Suprapubic skin (tissue), 3 donors: ENCODE measurements at regions not wholly inside any gene's neighbourhood (a gene's known extent, or its start where the extent isn't known, plus 50 kb on each side); places are given as distances from the start of the nearest gene placed in this dataset.

Experiments used
- CTCF ChIP-seq, 2 donors: fragments of 200-600 bp in 1 of 2; fragments of 450-650 bp in 1 of 2; sonication (generic) in 1 of 2; IDR thresholded peaks; one replicate each; pipeline ENCODE4 v1.5.1; 2016 to 2019; ENCODE audit warnings: antibody characterized with exemption in 2 of 2, mild to moderate bottlenecking in 1 of 2, moderate library complexity in 1 of 2
- POLR2A ChIP-seq, 2 donors: fragments of 450-650 bp; IDR thresholded peaks; one replicate each; pipeline ENCODE4 v1.6.1; 2017; ENCODE audit warnings: antibody characterized with exemption in 2 of 2, mild to moderate bottlenecking in 2 of 2, moderate library complexity in 2 of 2

- no peak for TF ChIP-seq CTCF (IDR thresholded peaks at IDR 0.05)
- no peak for TF ChIP-seq POLR2A (IDR thresholded peaks at IDR 0.05)
These were observed 308.9 kb upstream of the ATP5MC3 start for GRCh38 chr2:175490360-175490791.
